CD4-positive, alpha-beta memory T cell (primary cell): ENCODE measurements at regions not wholly inside any gene's neighbourhood (a gene's known extent, or its start where the extent isn't known, plus 50 kb on each side); places are given as distances from the start of the nearest gene placed in this dataset.

Experiments
- CTCF ChIA-PET: fragments of 350-600 bp; sonication (Branson Sonifier 250); formaldehyde crosslinking; loops from one replicate; lab custom pipeline; 2021; ENCODE audit warnings: inconsistent platforms; ENCODE audit not compliant: partially characterized antibody; lab: Charles Lee
- POLR2A ChIA-PET: fragments of 350-600 bp; sonication (Branson Sonifier 250); formaldehyde crosslinking; loops from one replicate; lab custom pipeline; 2021; ENCODE audit not compliant: partially characterized antibody; lab: Charles Lee
- DNase-seq, 5 donors: peaks; one replicate each; pipeline versions ENCODE4 v3.0.0 to v3.0.0-alpha.2; 2020 to 2022; ENCODE audit warnings: mixed read lengths in 1 of 5
- H3K27ac ChIP-seq: one replicate; pipeline ENCODE4 v1.7.0; 2013; ENCODE audit warnings: low read depth, low read length
- H3K27me3 ChIP-seq: 2 replicates; pipeline ENCODE4 v1.7.0; 2013; ENCODE audit warnings: mild to moderate bottlenecking, low read length, moderate library complexity; ENCODE audit not compliant: insufficient read depth
- H3K36me3 ChIP-seq: 2 replicates; pipeline ENCODE4 v1.7.0; 2013; ENCODE audit warnings: mild to moderate bottlenecking, low read length, moderate library complexity; ENCODE audit not compliant: insufficient read depth
- H3K4me1 ChIP-seq: 2 replicates; pipeline ENCODE4 v1.7.0; 2013; ENCODE audit warnings: mild to moderate bottlenecking, low read length, moderate library complexity; ENCODE audit not compliant: insufficient read depth
- H3K4me3 ChIP-seq, 2 donors: one replicate each; pipeline ENCODE4 v1.7.0; 2013; ENCODE audit warnings: low read length in 2 of 2, mild to moderate bottlenecking in 1 of 2
- H3K9me3 ChIP-seq, 2 donors: one replicate each; pipeline ENCODE4 v1.7.0; 2013; ENCODE audit warnings: low read length in 2 of 2, control low read depth in 1 of 2; ENCODE audit not compliant: control insufficient read depth in 1 of 2
- H3K27ac Mint-ChIP-seq, 7 donors: one replicate each; pipeline ENCODE4 v1.8.0; 2020 to 2021; ENCODE audit warnings: mixed read lengths in 7 of 7, mild to moderate bottlenecking in 6 of 7, inconsistent platforms in 3 of 7, moderate library complexity in 3 of 7
- H3K27me3 Mint-ChIP-seq, 2 donors: one replicate each; pipeline ENCODE4 v1.8.0; 2020 to 2021; ENCODE audit warnings: mixed read lengths in 2 of 2
- H3K36me3 Mint-ChIP-seq, 2 donors: one replicate each; pipeline ENCODE4 v1.8.0; 2020 to 2021; ENCODE audit warnings: mixed read lengths in 2 of 2, inconsistent platforms in 1 of 2, mild to moderate bottlenecking in 1 of 2
- H3K4me1 Mint-ChIP-seq, 4 donors: one replicate each; pipeline ENCODE4 v1.8.0; 2020 to 2021; ENCODE audit warnings: mixed read lengths in 4 of 4, mild to moderate bottlenecking in 1 of 4
- H3K4me3 Mint-ChIP-seq, 8 donors: one replicate each; pipeline ENCODE4 v1.8.0; 2020 to 2021; ENCODE audit warnings: mixed read lengths in 8 of 8, mild to moderate bottlenecking in 7 of 8, moderate library complexity in 6 of 8, inconsistent platforms in 3 of 8
- H3K9me3 Mint-ChIP-seq, 8 donors: one replicate each; pipeline ENCODE4 v1.8.0; 2020 to 2021; ENCODE audit warnings: mixed read lengths in 8 of 8, mild to moderate bottlenecking in 5 of 8, inconsistent platforms in 3 of 8, moderate library complexity in 1 of 8
- intact Hi-C: fragments of 100-400 bp; cut with micrococcal nuclease; formaldehyde crosslinking; loops from one replicate; pipeline ENCODE4 v1.15.1; 2023

DNA sequence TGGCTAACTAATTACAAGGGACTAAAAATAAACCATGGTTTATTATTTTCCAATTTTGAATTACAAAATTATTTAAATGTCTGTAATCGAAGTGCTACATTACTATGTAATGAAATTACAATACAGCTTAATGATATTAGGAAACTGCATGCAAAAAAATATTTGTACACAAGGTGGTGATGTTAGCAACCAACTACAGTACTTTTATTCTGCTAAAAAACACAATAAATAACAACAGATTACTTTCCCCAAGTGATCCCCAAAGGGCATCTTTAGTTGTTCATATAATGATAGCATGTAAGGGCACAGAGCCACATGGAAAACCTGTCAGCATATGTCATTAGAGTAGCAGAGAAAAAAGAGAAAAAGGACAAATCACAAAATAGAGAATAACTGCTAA is 147.5 kb upstream of the SOX2 start:
- H3K4me3 ChIP-seq = no peak overlapping the region
- H3K27me3 ChIP-seq = no peaks in the 10 kb centered on the region
- DNase-seq = no peak
- ChIA-PET POLR2A (no interaction called here), CTCF (no interaction called here)
- Mint-ChIP-seq H3K4me3 (no peak overlapping the region), H3K36me3 (no peaks in the 10 kb centered on the region), H3K27ac (no peak overlapping the region), H3K9me3 (peaks cover 0 to 20% (median 5%) of the 10 kb centered on the region in 8 donors), H3K27me3 (no peaks in the 10 kb centered on the region), H3K4me1 (no peaks in the 10 kb centered on the region)
- H3K36me3 ChIP-seq = no peaks in the 10 kb centered on the region
- intact Hi-C loops = no loop called here
- no peaks in the 10 kb centered on the region for H3K4me1 ChIP-seq
- H3K27ac ChIP-seq = no peak overlapping the region
- H3K9me3 ChIP-seq = no peaks in the 10 kb centered on the region

- H3K4me1 ChIP-seq = no peaks in the 10 kb centered on the region
- ChIA-PET CTCF (no interaction called here), POLR2A (no interaction called here)
- no peaks in the 10 kb centered on the region for H3K36me3 ChIP-seq
- Mint-ChIP-seq H3K27me3 (no peaks in the 10 kb centered on the region), H3K4me3 (no peak overlapping the region), H3K27ac (no peak overlapping the region), H3K4me1 (no peaks in the 10 kb centered on the region), H3K36me3 (no peaks in the 10 kb centered on the region), H3K9me3 (peaks cover 0 to 24% (median 7%) of the 10 kb centered on the region in 8 donors)
- no peak overlapping the region for H3K4me3 ChIP-seq
- H3K9me3 ChIP-seq = no peaks in the 10 kb centered on the region
- no peak overlapping the region for H3K27ac ChIP-seq
- intact Hi-C loops = no loop called here
- no peak for DNase-seq
- no peaks in the 10 kb centered on the region for H3K27me3 ChIP-seq
Observed at GRCh38 chr3:181561139-181562031, 150.3 kb upstream of the SOX2 start.

DNA sequence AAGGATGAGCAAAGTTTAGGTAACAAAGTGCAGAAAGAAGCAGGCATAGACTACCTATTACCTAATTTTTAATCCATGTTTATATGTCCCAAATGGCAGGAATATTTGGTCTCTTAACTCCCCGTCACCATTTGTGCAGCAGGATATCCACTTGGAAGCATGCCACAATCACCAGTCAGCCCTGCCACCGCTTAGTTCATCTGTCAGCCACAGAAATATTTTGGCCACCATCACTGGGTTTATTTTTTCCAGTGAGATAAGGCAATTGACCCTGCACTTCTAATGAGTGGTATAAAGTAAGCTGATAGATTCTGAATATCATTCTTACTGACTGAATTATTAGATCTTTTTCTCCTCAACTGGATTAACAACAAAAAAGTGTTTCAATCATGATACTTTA is 152.9 kb upstream of the SOX2 start:
- H3K9me3 ChIP-seq = no peaks in the 10 kb centered on the region
- no peaks in the 10 kb centered on the region for H3K36me3 ChIP-seq
- H3K27ac ChIP-seq = no peak overlapping the region
- intact Hi-C loops = no loop called here
- H3K4me1 ChIP-seq = no peaks in the 10 kb centered on the region
- no peak overlapping the region for H3K4me3 ChIP-seq
- Mint-ChIP-seq H3K9me3 (peaks cover 0 to 14% (median 6%) of the 10 kb centered on the region in 8 donors), H3K4me1 (no peaks in the 10 kb centered on the region), H3K36me3 (no peaks in the 10 kb centered on the region), H3K4me3 (no peak overlapping the region), H3K27me3 (no peaks in the 10 kb centered on the region), H3K27ac (no peak overlapping the region)
- DNase-seq = no peak
- CTCF ChIA-PET = no interaction called here
- H3K27me3 ChIP-seq = no peaks in the 10 kb centered on the region
- POLR2A ChIA-PET = no interaction called here

GRCh38 chr3:181555681-181556080 is 156.0 kb upstream of the SOX2 start:
- CTCF ChIA-PET = no interaction called here

DNA sequence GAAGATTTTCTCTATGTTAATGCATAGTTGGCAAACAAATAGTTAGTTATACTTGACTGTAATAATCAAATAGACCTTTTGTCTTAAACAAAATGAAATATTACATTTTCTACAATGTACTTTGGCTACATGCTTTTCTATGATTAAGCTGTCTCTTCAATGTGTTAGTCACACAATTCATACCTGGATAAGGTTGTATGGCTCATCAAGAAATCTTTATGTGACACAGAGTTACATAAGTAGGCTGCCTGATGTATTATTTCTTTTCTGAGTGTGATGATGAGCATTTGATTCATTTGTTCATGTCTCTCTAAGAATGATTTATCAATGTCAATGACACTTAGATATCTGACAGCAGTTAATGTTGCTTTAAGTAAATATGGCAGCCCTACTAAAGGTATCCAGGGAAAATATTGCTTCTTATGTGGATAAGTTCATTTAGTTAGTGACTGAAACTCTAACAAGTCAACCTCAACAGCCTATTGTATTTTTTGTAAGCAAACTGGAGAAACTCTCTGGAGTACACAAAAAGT is 157.4 kb upstream of the SOX2 start:
- no peak overlapping the region for H3K4me3 ChIP-seq
- Mint-ChIP-seq H3K36me3 (no peaks in the 10 kb centered on the region), H3K27me3 (no peaks in the 10 kb centered on the region), H3K4me3 (no peak overlapping the region), H3K9me3 (peaks cover 0 to 28% (median 11%) of the 10 kb centered on the region in 8 donors), H3K4me1 (no peaks in the 10 kb centered on the region), H3K27ac (no peak overlapping the region)
- intact Hi-C loops = no loop called here
- ChIA-PET POLR2A (no interaction called here), CTCF (no interaction called here)
- no peaks in the 10 kb centered on the region for H3K36me3 ChIP-seq
- H3K4me1 ChIP-seq = no peaks in the 10 kb centered on the region
- H3K9me3 ChIP-seq = no peaks in the 10 kb centered on the region
- no peak overlapping the region for H3K27ac ChIP-seq
- H3K27me3 ChIP-seq = no peaks in the 10 kb centered on the region
- DNase-seq = no peak

More at GRCh38 chr3:181555681-181556080, 156.0 kb upstream of the SOX2 start:
- no peaks in the 10 kb centered on the region for H3K9me3 ChIP-seq
- no peak for DNase-seq
- no peak overlapping the region for H3K27ac ChIP-seq
- H3K4me1 ChIP-seq = no peaks in the 10 kb centered on the region
- Mint-ChIP-seq H3K4me3 (no peak overlapping the region), H3K9me3 (peaks cover 0 to 23% (median 7%) of the 10 kb centered on the region in 8 donors), H3K27ac (no peak overlapping the region), H3K36me3 (no peaks in the 10 kb centered on the region), H3K4me1 (no peaks in the 10 kb centered on the region), H3K27me3 (no peaks in the 10 kb centered on the region)
- H3K4me3 ChIP-seq = no peak overlapping the region
- POLR2A ChIA-PET = no interaction called here
- H3K27me3 ChIP-seq = no peaks in the 10 kb centered on the region
- H3K36me3 ChIP-seq = no peaks in the 10 kb centered on the region
- intact Hi-C loops = no loop called here

GRCh38 chr3:181549266-181549665 is 162.5 kb upstream of the SOX2 start:
- ChIA-PET POLR2A (no interaction called here), CTCF (no interaction called here)
- Histone ChIP-seq H3K36me3 (no peaks in the 10 kb centered on the region), H3K4me3 (no peak overlapping the region), H3K9me3 (no peaks in the 10 kb centered on the region), H3K4me1 (no peaks in the 10 kb centered on the region), H3K27ac (no peak overlapping the region), H3K27me3 (no peaks in the 10 kb centered on the region)
- Mint-ChIP-seq H3K36me3 (no peaks in the 10 kb centered on the region), H3K27me3 (no peaks in the 10 kb centered on the region), H3K4me3 (no peak overlapping the region), H3K27ac (no peak overlapping the region), H3K4me1 (no peaks in the 10 kb centered on the region), H3K9me3 (peaks cover 3 to 55% (median 24%) of the 10 kb centered on the region in 8 donors)
- intact Hi-C loops = no loop called here
- DNase-seq = no peak

DNA sequence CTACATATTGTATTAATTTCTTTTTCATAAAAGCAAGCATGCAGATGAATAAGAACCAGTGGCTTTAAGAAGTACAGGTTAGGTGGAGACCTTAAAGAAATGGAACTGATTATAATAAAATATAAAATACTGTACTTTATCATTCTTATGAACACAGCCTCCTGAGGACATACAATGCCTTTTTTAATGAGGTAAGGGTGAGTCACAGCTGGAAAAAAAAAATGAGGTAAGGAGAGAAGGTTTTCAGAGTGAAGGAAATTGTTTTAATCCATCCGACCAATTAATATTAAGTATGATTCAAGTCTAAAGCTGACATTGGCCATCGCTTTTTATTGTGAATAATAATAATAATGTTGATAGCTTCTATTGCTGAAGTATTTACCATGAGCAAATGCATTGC is 170.3 kb upstream of the SOX2 start:
- peaks cover 0 to 48% (median 19%) of the 10 kb centered on the region in 8 donors for H3K9me3 Mint-ChIP-seq
- Histone ChIP-seq H3K27me3 (no peaks in the 10 kb centered on the region), H3K4me3 (no peak overlapping the region), H3K9me3 (no peaks in the 10 kb centered on the region), H3K4me1 (no peaks in the 10 kb centered on the region), H3K36me3 (no peaks in the 10 kb centered on the region), H3K27ac (no peak overlapping the region)
- H3K36me3 Mint-ChIP-seq = no peaks in the 10 kb centered on the region
- H3K4me1 Mint-ChIP-seq = no peaks in the 10 kb centered on the region
- no peak for DNase-seq
- no peak overlapping the region for H3K27ac Mint-ChIP-seq
- H3K4me3 Mint-ChIP-seq = no peak overlapping the region
- CTCF ChIA-PET = no interaction called here
- H3K27me3 Mint-ChIP-seq = no peaks in the 10 kb centered on the region
- intact Hi-C loops = no loop called here
- POLR2A ChIA-PET = no interaction called here
